ENCODE measurements at regions not wholly inside any gene's neighbourhood (a gene's known extent, or its start where the extent isn't known, plus 50 kb on each side); places are given as distances from the start of the nearest gene placed in this dataset.
"Not testable (repeated sequence)": the region's sequence is repeated elsewhere in the genome, so short reads cannot be mapped to it uniquely, and the experiment has no call there.

- no peak for DNase-seq
- peaks cover 19% of the 10 kb centered on the region for H3K27me3 Mint-ChIP-seq
- H3K27ac Mint-ChIP-seq, result no peak overlapping the region
- no peak overlapping the region for H3K4me3 Mint-ChIP-seq
- CTCF ChIA-PET, result no interaction called here
- POLR2A ChIA-PET, result no interaction called here
- no peaks in the 10 kb centered on the region for H3K9me3 Mint-ChIP-seq
- H3K4me1 Mint-ChIP-seq, result no peaks in the 10 kb centered on the region
- no peaks in the 10 kb centered on the region for H3K36me3 Mint-ChIP-seq (ENCODE audit: low read depth)
These were observed 332.4 kb downstream of the DMAC1 start for GRCh38 chr9:7467186-7467585.

- H3K27me3 Mint-ChIP-seq, result peaks cover 15% of the 10 kb centered on the region
- H3K36me3 Mint-ChIP-seq (ENCODE audit: low read depth), result no peaks in the 10 kb centered on the region
- no peaks in the 10 kb centered on the region for H3K4me1 Mint-ChIP-seq
- DNase-seq, result no peak
- H3K9me3 Mint-ChIP-seq, result no peaks in the 10 kb centered on the region
- no peak overlapping the region for H3K4me3 Mint-ChIP-seq
- no peak overlapping the region for H3K27ac Mint-ChIP-seq
- ChIA-PET POLR2A (no interaction called here), CTCF (no interaction called here)
These were observed 337.8 kb downstream of the DMAC1 start for GRCh38 chr9:7461791-7462190.

GRCh38 chr9:7456793-7457530, 342.6 kb downstream of the DMAC1 start:
- Mint-ChIP-seq H3K36me3 (ENCODE audit: low read depth) (no peaks in the 10 kb centered on the region), H3K4me1 (no peaks in the 10 kb centered on the region), H3K27ac (no peak overlapping the region), H3K4me3 (no peak overlapping the region), H3K27me3 (peaks cover 3% of the 10 kb centered on the region), H3K9me3 (no peaks in the 10 kb centered on the region)
- ChIA-PET POLR2A (no interaction called here), CTCF (no interaction called here)
- no peak for DNase-seq

- Mint-ChIP-seq H3K27ac (no peak overlapping the region), H3K9me3 (no peaks in the 10 kb centered on the region), H3K4me3 (no peak overlapping the region), H3K36me3 (ENCODE audit: low read depth) (no peaks in the 10 kb centered on the region), H3K4me1 (no peaks in the 10 kb centered on the region), H3K27me3 (peaks cover 3% of the 10 kb centered on the region)
- CTCF ChIA-PET, result no interaction called here
- POLR2A ChIA-PET, result no interaction called here
- DNase-seq, result no peak
These were observed 343.2 kb downstream of the DMAC1 start for GRCh38 chr9:7456377-7456776.

- H3K27me3 Mint-ChIP-seq, result peaks cover 8% of the 10 kb centered on the region
- no peak for DNase-seq
- H3K4me1 Mint-ChIP-seq, result no peaks in the 10 kb centered on the region
- ChIA-PET POLR2A (no interaction called here), CTCF (no interaction called here)
- H3K27ac Mint-ChIP-seq, result no peak overlapping the region
- H3K4me3 Mint-ChIP-seq, result no peak overlapping the region
- H3K9me3 Mint-ChIP-seq, result no peaks in the 10 kb centered on the region
- H3K36me3 Mint-ChIP-seq (ENCODE audit: low read depth), result no peaks in the 10 kb centered on the region
These were observed 345.0 kb downstream of the DMAC1 start for GRCh38 chr9:7454624-7455023.

GRCh38 chr9:7452378-7452777, 347.2 kb downstream of the DMAC1 start:
- no peaks in the 10 kb centered on the region for H3K9me3 Mint-ChIP-seq
- POLR2A ChIA-PET, result no interaction called here
- CTCF ChIA-PET, result no interaction called here

GRCh38 chr9:7451062-7451461, 348.5 kb downstream of the DMAC1 start:
- no peaks in the 10 kb centered on the region for H3K36me3 Mint-ChIP-seq (ENCODE audit: low read depth)
- POLR2A ChIA-PET, result no interaction called here
- peaks cover 6% of the 10 kb centered on the region for H3K27me3 Mint-ChIP-seq
- CTCF ChIA-PET, result no interaction called here
- H3K9me3 Mint-ChIP-seq, result no peaks in the 10 kb centered on the region
- no peak for DNase-seq
- no peaks in the 10 kb centered on the region for H3K4me1 Mint-ChIP-seq
- H3K4me3 Mint-ChIP-seq, result no peak overlapping the region
- H3K27ac Mint-ChIP-seq, result no peak overlapping the region

More at GRCh38 chr9:7452378-7452777, 347.2 kb downstream of the DMAC1 start:
- Mint-ChIP-seq H3K4me3 (no peak overlapping the region), H3K27me3 (peaks cover 6% of the 10 kb centered on the region), H3K4me1 (no peaks in the 10 kb centered on the region), H3K36me3 (ENCODE audit: low read depth) (no peaks in the 10 kb centered on the region), H3K27ac (no peak overlapping the region)
- DNase-seq, result no peak

GRCh38 chr9:7443541-7443940, 356.0 kb downstream of the DMAC1 start:
- H3K9me3 Mint-ChIP-seq, result no peaks in the 10 kb centered on the region
- no peaks in the 10 kb centered on the region for H3K27me3 Mint-ChIP-seq
- no peaks in the 10 kb centered on the region for H3K36me3 Mint-ChIP-seq (ENCODE audit: low read depth)
- H3K4me3 Mint-ChIP-seq, result no peak overlapping the region
- no peak overlapping the region for H3K27ac Mint-ChIP-seq
- H3K4me1 Mint-ChIP-seq, result no peaks in the 10 kb centered on the region
- ChIA-PET CTCF (no interaction called here), POLR2A (no interaction called here)
- DNase-seq, result no peak

- DNase-seq, result no peak
- H3K4me1 Mint-ChIP-seq, result no peaks in the 10 kb centered on the region
- H3K36me3 Mint-ChIP-seq (ENCODE audit: low read depth), result no peaks in the 10 kb centered on the region
- peaks cover 2% of the 10 kb centered on the region for H3K27me3 Mint-ChIP-seq
- ChIA-PET POLR2A (no interaction called here), CTCF (no interaction called here)
- no peak overlapping the region for H3K4me3 Mint-ChIP-seq
- H3K9me3 Mint-ChIP-seq, result no peaks in the 10 kb centered on the region
- no peak overlapping the region for H3K27ac Mint-ChIP-seq
These were observed 360.1 kb downstream of the DMAC1 start for GRCh38 chr9:7439355-7439995.

- Mint-ChIP-seq H3K4me3 (no peak overlapping the region), H3K36me3 (ENCODE audit: low read depth) (no peaks in the 10 kb centered on the region), H3K27me3 (peaks cover 2% of the 10 kb centered on the region), H3K4me1 (no peaks in the 10 kb centered on the region), H3K9me3 (peaks cover 3% of the 10 kb centered on the region), H3K27ac (no peak overlapping the region)
- ChIA-PET CTCF (no interaction called here), POLR2A (no interaction called here)
- no peak for DNase-seq
These were observed 362.8 kb downstream of the DMAC1 start for GRCh38 chr9:7436754-7437153.

GRCh38 chr9:7433508-7434292, 365.9 kb downstream of the DMAC1 start:
- H3K4me3 Mint-ChIP-seq, result no peak overlapping the region
- CTCF ChIA-PET, result no interaction called here

GRCh38 chr9:7432989-7433388, 366.6 kb downstream of the DMAC1 start:
- DNase-seq, result no peak
- ChIA-PET POLR2A (no interaction called here), CTCF (no interaction called here)
- peaks cover 6% of the 10 kb centered on the region for H3K9me3 Mint-ChIP-seq
- H3K27ac Mint-ChIP-seq, result no peak overlapping the region
- H3K4me3 Mint-ChIP-seq, result no peak overlapping the region
- H3K36me3 Mint-ChIP-seq (ENCODE audit: low read depth), result no peaks in the 10 kb centered on the region
- no peaks in the 10 kb centered on the region for H3K4me1 Mint-ChIP-seq
- peaks cover under 1% of the 10 kb centered on the region for H3K27me3 Mint-ChIP-seq

More at GRCh38 chr9:7433508-7434292, 365.9 kb downstream of the DMAC1 start:
- Mint-ChIP-seq H3K9me3 (peaks cover 6% of the 10 kb centered on the region), H3K4me1 (no peaks in the 10 kb centered on the region), H3K36me3 (ENCODE audit: low read depth) (no peaks in the 10 kb centered on the region), H3K27ac (no peak overlapping the region), H3K27me3 (peaks cover 2% of the 10 kb centered on the region)
- POLR2A ChIA-PET, result no interaction called here
- no peak for DNase-seq

GRCh38 chr9:7417397-7417796, 382.2 kb downstream of the DMAC1 start:
- H3K9me3 Mint-ChIP-seq; H3K4me3 Mint-ChIP-seq; H3K27ac Mint-ChIP-seq; DNase-seq; H3K36me3 Mint-ChIP-seq (ENCODE audit: low read depth); H3K4me1 Mint-ChIP-seq; H3K27me3 Mint-ChIP-seq; POLR2A ChIA-PET: not testable (repeated sequence)
- CTCF ChIA-PET, result interaction anchor here (0.6 kb wide), 1 partner anchor 77 kb away, joined by 4 read pairs; no protein-coding TSS in a partner anchor

GRCh38 chr9:7415836-7416235, 383.7 kb downstream of the DMAC1 start:
- peaks cover 3% of the 10 kb centered on the region for H3K9me3 Mint-ChIP-seq
- no peak overlapping the region for H3K4me3 Mint-ChIP-seq
- H3K4me1 Mint-ChIP-seq, result no peaks in the 10 kb centered on the region
- peaks cover 11% of the 10 kb centered on the region for H3K27me3 Mint-ChIP-seq
- CTCF ChIA-PET, result no interaction called here
- POLR2A ChIA-PET, result no interaction called here
- H3K36me3 Mint-ChIP-seq (ENCODE audit: low read depth), result no peaks in the 10 kb centered on the region
- no peak for DNase-seq
- no peak overlapping the region for H3K27ac Mint-ChIP-seq
